WTC11 (cell line): ENCODE measurements at regions not wholly inside any gene's neighbourhood (a gene's known extent, or its start where the extent isn't known, plus 50 kb on each side); places are given as distances from the start of the nearest gene placed in this dataset.
A peak's percentile ranks its signal among the peaks of the same experiment; 100 is the strongest.

Experiments used
- ATAC-seq: fragments of 200-7000 bp; cut with Tn5 transposase; 2 replicates; pipeline ENCODE4 v1.10.0; 2021; ENCODE audit warnings: mild to moderate bottlenecking, moderate library complexity
- CTCF ChIA-PET: fragments of 300-600 bp; sonication (Branson Sonifier 250); formaldehyde crosslinking; loops from one replicate; lab custom pipeline; 2021; ENCODE audit warnings: antibody characterized with exemption; lab: Charles Lee
- POLR2A ChIA-PET: fragments of 350-600 bp; sonication (Branson Sonifier 250); formaldehyde crosslinking; loops from one replicate; lab custom pipeline; 2021; ENCODE audit warnings: antibody characterized with exemption; lab: Charles Lee
- DNase-seq: peaks from one replicate; pipeline ENCODE4 v3.0.0; 2021; ENCODE audit warnings: low spot score
- H3K27ac Mint-ChIP-seq: 2 replicates; pipeline ENCODE4 v1.8.0; 2021; ENCODE audit warnings: mixed read lengths
- H3K27me3 Mint-ChIP-seq: 2 replicates; pipeline ENCODE4 v1.8.0; 2021; ENCODE audit warnings: low read depth, mild to moderate bottlenecking, moderate library complexity, mixed read lengths
- H3K36me3 Mint-ChIP-seq: 2 replicates; pipeline ENCODE4 v1.8.0; 2021; ENCODE audit warnings: mixed read lengths
- H3K4me1 Mint-ChIP-seq: 2 replicates; pipeline ENCODE4 v1.8.0; 2022; ENCODE audit warnings: mixed read lengths
- H3K4me3 Mint-ChIP-seq: 2 replicates; pipeline ENCODE4 v1.8.0; 2021; ENCODE audit warnings: mild to moderate bottlenecking, moderate library complexity, mixed read lengths
- H3K9me3 Mint-ChIP-seq: 2 replicates; pipeline ENCODE4 v1.8.0; 2021; ENCODE audit warnings: mixed read lengths
- AFF4 ChIP-seq: sonication (generic); formaldehyde crosslinking; IDR thresholded peaks from 2 replicates; pipeline ENCODE4 v1.8.1; 2023; ENCODE audit warnings: mild to moderate bottlenecking, missing genetic modification reagents, borderline replicate concordance
- E2F5 ChIP-seq: sonication (generic); formaldehyde crosslinking; IDR thresholded peaks from 2 replicates; pipeline ENCODE4 v1.8.1; 2022; ENCODE audit warnings: mild to moderate bottlenecking, moderate library complexity, missing genetic modification reagents
- ELF4 ChIP-seq: sonication (generic); formaldehyde crosslinking; IDR thresholded peaks from 2 replicates; pipeline ENCODE4 v1.8.1; 2022; ENCODE audit warnings: low read depth, mild to moderate bottlenecking, moderate library complexity, missing genetic modification reagents
- FOXP1 ChIP-seq: sonication (generic); formaldehyde crosslinking; IDR thresholded peaks from 2 replicates; pipeline ENCODE4 v1.8.0; 2022; ENCODE audit warnings: missing genetic modification reagents, mild to moderate bottlenecking, moderate library complexity, borderline replicate concordance
- GABPB1 ChIP-seq: sonication (generic); formaldehyde crosslinking; IDR thresholded peaks from 2 replicates; pipeline ENCODE4 v1.8.1; 2023; ENCODE audit warnings: mild to moderate bottlenecking, missing genetic modification reagents
- GRHL2 ChIP-seq: fragments of 250-450 bp; sonication (Bioruptor Pico); IDR thresholded peaks from 2 replicates; pipeline ENCODE4 v1.8.0; 2022; ENCODE audit warnings: mild to moderate bottlenecking, moderate library complexity; ENCODE audit not compliant: insufficient replicate concordance, severe bottlenecking
- GTF2I ChIP-seq: fragments of 250-450 bp; sonication (Bioruptor Pico); conservative IDR thresholded peaks from 2 replicates; pipeline ENCODE4 v1.4.0; 2021; ENCODE audit warnings: mild to moderate bottlenecking
- IRF2 ChIP-seq: sonication (generic); formaldehyde crosslinking; IDR thresholded peaks from 2 replicates; pipeline ENCODE4 v1.8.0; 2022; ENCODE audit warnings: low read depth, missing genetic modification reagents, borderline replicate concordance
- NR1H2 ChIP-seq: sonication (generic); formaldehyde crosslinking; IDR thresholded peaks from 2 replicates; pipeline ENCODE4 v1.9.0; 2021; ENCODE audit warnings: mild to moderate bottlenecking, moderate library complexity, missing genetic modification reagents
- PRRX2 ChIP-seq: fragments of 250-450 bp; sonication (Bioruptor Pico); IDR thresholded peaks from 2 replicates; pipeline ENCODE4 v1.8.0; 2021; ENCODE audit warnings: mild to moderate bottlenecking
- SMAD4 ChIP-seq: sonication (generic); formaldehyde crosslinking; IDR thresholded peaks from 2 replicates; pipeline ENCODE4 v1.8.0; 2022; ENCODE audit warnings: mild to moderate bottlenecking, missing genetic modification reagents
- STAT6 ChIP-seq: sonication (generic); formaldehyde crosslinking; conservative IDR thresholded peaks from 2 replicates; pipeline ENCODE4 v1.8.1; 2023; ENCODE audit warnings: mild to moderate bottlenecking, low read depth, missing genetic modification reagents, moderate library complexity
- ZMAT4 ChIP-seq: fragments of 250-450 bp; sonication (Bioruptor Pico); IDR thresholded peaks from 2 replicates; pipeline ENCODE4 v1.9.0; 2021; ENCODE audit warnings: mild to moderate bottlenecking
- ZNF416 ChIP-seq: fragments of 250-450 bp; sonication (Bioruptor Pico); IDR thresholded peaks from 2 replicates; pipeline ENCODE4 v1.9.0; 2021; ENCODE audit warnings: mild to moderate bottlenecking, inconsistent platforms
- ZNF671 ChIP-seq: fragments of 250-450 bp; sonication (Bioruptor Pico); IDR thresholded peaks from 2 replicates; pipeline ENCODE4 v1.8.0; 2021; ENCODE audit warnings: mild to moderate bottlenecking
- TF ChIP-seq, protein P1 (sequence below): sonication (generic); formaldehyde crosslinking; IDR thresholded peaks from 2 replicates; pipeline ENCODE4 v1.8.1; 2023; ENCODE audit warnings: mild to moderate bottlenecking, missing genetic modification reagents, moderate library complexity
- TF ChIP-seq, protein P2 (sequence below): sonication (generic); formaldehyde crosslinking; IDR thresholded peaks from 2 replicates; pipeline ENCODE4 v1.8.1; 2023; ENCODE audit warnings: mild to moderate bottlenecking, missing genetic modification reagents, moderate library complexity
- TF ChIP-seq, protein P3 (sequence below): sonication (generic); formaldehyde crosslinking; IDR thresholded peaks from 2 replicates; pipeline ENCODE4 v1.8.1; 2023; ENCODE audit warnings: mild to moderate bottlenecking, missing genetic modification reagents

GRCh38 chr6:135740580-135740979, 110.9 kb upstream of the PDE7B start:
- no peak for TF ChIP-seq PRRX2 (CRISPR knock-in tag)
- TF ChIP-seq GRHL2, result no peak
- TF ChIP-seq ZNF416 (CRISPR knock-in tag), result no peak
- TF ChIP-seq, protein P1, sequence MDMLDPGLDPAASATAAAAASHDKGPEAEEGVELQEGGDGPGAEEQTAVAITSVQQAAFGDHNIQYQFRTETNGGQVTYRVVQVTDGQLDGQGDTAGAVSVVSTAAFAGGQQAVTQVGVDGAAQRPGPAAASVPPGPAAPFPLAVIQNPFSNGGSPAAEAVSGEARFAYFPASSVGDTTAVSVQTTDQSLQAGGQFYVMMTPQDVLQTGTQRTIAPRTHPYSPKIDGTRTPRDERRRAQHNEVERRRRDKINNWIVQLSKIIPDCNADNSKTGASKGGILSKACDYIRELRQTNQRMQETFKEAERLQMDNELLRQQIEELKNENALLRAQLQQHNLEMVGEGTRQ (CRISPR knock-in tag), result no peak
- TF ChIP-seq ELF4 (CRISPR knock-in tag), result no peak
- TF ChIP-seq GABPB1 (CRISPR knock-in tag), result no peak
- TF ChIP-seq ZNF671 (CRISPR knock-in tag), result no peak
- DNase-seq, result no peak
- ChIA-PET POLR2A (no interaction called here), CTCF (interaction anchor here (2.0 kb wide), 1 partner anchor 169 kb away, joined by 4 read pairs; no protein-coding TSS in a partner anchor)
- Mint-ChIP-seq H3K27ac (no peak overlapping the region), H3K4me3 (no peak overlapping the region), H3K4me1 (no peaks in the 10 kb centered on the region), H3K36me3 (no peaks in the 10 kb centered on the region), H3K9me3 (peaks cover 4% of the 10 kb centered on the region; the same call in 1 of the 2 replicates), H3K27me3 (no peaks in the 10 kb centered on the region)
- ATAC-seq, result no peak

GRCh38 chr6:135743476-135743875, 108.0 kb upstream of the PDE7B start:
- DNase-seq (no peak), ATAC-seq (peak; percentile 64)
- H3K4me1 Mint-ChIP-seq, result no peaks in the 10 kb centered on the region

More at GRCh38 chr6:135743476-135743875, 108.0 kb upstream of the PDE7B start:
- Mint-ChIP-seq H3K27me3 (no peaks in the 10 kb centered on the region), H3K36me3 (no peaks in the 10 kb centered on the region), H3K4me3 (no peak overlapping the region), H3K27ac (no peak overlapping the region), H3K9me3 (no peaks in the 10 kb centered on the region)
- TF ChIP-seq GRHL2 (no peak), SMAD4 (no peak), ZMAT4 (CRISPR knock-in tag) (no peak), STAT6 (CRISPR knock-in tag) (no peak), AFF4 (CRISPR knock-in tag) (no peak), NR1H2 (no peak), E2F5 (CRISPR knock-in tag) (no peak), IRF2 (CRISPR knock-in tag) (no peak), GTF2I (CRISPR knock-in tag) (no peak), FOXP1 (CRISPR knock-in tag) (no peak)
- TF ChIP-seq, protein P2, sequence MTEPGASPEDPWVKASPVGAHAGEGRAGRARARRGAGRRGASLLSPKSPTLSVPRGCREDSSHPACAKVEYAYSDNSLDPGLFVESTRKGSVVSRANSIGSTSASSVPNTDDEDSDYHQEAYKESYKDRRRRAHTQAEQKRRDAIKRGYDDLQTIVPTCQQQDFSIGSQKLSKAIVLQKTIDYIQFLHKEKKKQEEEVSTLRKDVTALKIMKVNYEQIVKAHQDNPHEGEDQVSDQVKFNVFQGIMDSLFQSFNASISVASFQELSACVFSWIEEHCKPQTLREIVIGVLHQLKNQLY (CRISPR knock-in tag), result no peak
- TF ChIP-seq, protein P3, sequence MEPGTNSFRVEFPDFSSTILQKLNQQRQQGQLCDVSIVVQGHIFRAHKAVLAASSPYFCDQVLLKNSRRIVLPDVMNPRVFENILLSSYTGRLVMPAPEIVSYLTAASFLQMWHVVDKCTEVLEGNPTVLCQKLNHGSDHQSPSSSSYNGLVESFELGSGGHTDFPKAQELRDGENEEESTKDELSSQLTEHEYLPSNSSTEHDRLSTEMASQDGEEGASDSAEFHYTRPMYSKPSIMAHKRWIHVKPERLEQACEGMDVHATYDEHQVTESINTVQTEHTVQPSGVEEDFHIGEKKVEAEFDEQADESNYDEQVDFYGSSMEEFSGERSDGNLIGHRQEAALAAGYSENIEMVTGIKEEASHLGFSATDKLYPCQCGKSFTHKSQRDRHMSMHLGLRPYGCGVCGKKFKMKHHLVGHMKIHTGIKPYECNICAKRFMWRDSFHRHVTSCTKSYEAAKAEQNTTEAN, result no peak
- ChIA-PET POLR2A (no interaction called here), CTCF (interaction anchor here (0.5 to 1.6 kb wide), 10 partner anchors 13 to 472 kb away, joined by 3 to 7 read pairs (median 3); no protein-coding TSS in a partner anchor)
